ENCODE measurements at regions not wholly inside any gene's neighbourhood (a gene's known extent, or its start where the extent isn't known, plus 50 kb on each side); places are given as distances from the start of the nearest gene placed in this dataset.
"Not testable (repeated sequence)": the region's sequence is repeated elsewhere in the genome, so short reads cannot be mapped to it uniquely, and the experiment has no call there.

- TF ChIP-seq, protein P1, sequence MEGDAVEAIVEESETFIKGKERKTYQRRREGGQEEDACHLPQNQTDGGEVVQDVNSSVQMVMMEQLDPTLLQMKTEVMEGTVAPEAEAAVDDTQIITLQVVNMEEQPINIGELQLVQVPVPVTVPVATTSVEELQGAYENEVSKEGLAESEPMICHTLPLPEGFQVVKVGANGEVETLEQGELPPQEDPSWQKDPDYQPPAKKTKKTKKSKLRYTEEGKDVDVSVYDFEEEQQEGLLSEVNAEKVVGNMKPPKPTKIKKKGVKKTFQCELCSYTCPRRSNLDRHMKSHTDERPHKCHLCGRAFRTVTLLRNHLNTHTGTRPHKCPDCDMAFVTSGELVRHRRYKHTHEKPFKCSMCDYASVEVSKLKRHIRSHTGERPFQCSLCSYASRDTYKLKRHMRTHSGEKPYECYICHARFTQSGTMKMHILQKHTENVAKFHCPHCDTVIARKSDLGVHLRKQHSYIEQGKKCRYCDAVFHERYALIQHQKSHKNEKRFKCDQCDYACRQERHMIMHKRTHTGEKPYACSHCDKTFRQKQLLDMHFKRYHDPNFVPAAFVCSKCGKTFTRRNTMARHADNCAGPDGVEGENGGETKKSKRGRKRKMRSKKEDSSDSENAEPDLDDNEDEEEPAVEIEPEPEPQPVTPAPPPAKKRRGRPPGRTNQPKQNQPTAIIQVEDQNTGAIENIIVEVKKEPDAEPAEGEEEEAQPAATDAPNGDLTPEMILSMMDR (IDR thresholded peaks at IDR 0.05; ENCODE audit: unreplicated experiment) = no peak
- Mint-ChIP-seq H3K27ac (no peak overlapping the region), H3K4me1 (ENCODE audit: low read depth) (no peaks in the 10 kb centered on the region), H3K9me3 (ENCODE audit: low read depth) (peaks cover 68% of the 10 kb centered on the region), H3K4me3 (ENCODE audit: low read depth) (no peak overlapping the region), H3K36me3 (ENCODE audit: insufficient read depth) (peaks cover 11% of the 10 kb centered on the region), H3K27me3 (no peaks in the 10 kb centered on the region)
- DNase-seq (ENCODE audit: low spot score, unreplicated experiment) = no peak
These were observed 636.9 kb downstream of the TMEM121 start for GRCh38 chr14:106163316-106163715.

- not testable (repeated sequence) for H3K4me1 Mint-ChIP-seq (ENCODE audit: low read depth); DNase-seq (ENCODE audit: low spot score, unreplicated experiment); H3K27ac Mint-ChIP-seq; H3K27me3 Mint-ChIP-seq; H3K4me3 Mint-ChIP-seq (ENCODE audit: low read depth)
- peaks cover 11% of the 10 kb centered on the region for H3K36me3 Mint-ChIP-seq (ENCODE audit: insufficient read depth)
- H3K9me3 Mint-ChIP-seq (ENCODE audit: low read depth) = peaks cover 64% of the 10 kb centered on the region
These were observed 637.4 kb downstream of the TMEM121 start for GRCh38 chr14:106163812-106164211.

DNA sequence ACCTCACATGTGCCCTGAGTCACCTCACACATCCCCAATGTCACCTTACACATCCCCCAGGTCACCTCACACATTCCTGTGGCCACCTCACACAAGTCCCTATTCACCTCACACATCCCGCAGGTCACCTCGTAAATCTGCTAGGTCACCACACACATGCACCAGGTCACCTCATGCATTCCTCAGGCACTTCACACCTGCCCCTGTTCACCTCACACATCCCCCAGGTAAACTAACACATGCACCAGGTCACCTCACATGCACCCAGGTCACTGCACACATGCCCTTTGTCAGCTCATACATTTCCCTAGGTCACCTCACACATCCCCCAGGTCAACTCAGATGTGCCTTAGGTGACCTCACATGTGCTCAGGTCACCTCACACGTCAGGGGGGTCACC is 639.8 kb downstream of the TMEM121 start:
- no peak overlapping the region for H3K4me3 Mint-ChIP-seq (ENCODE audit: low read depth)
- no peaks in the 10 kb centered on the region for H3K27me3 Mint-ChIP-seq
- no peak overlapping the region for H3K27ac Mint-ChIP-seq
- TF ChIP-seq, protein P1 (IDR thresholded peaks at IDR 0.05; ENCODE audit: unreplicated experiment) = no peak
- H3K4me1 Mint-ChIP-seq (ENCODE audit: low read depth) = no peaks in the 10 kb centered on the region
- H3K9me3 Mint-ChIP-seq (ENCODE audit: low read depth) = peaks cover 64% of the 10 kb centered on the region
- H3K36me3 Mint-ChIP-seq (ENCODE audit: insufficient read depth) = peaks cover 11% of the 10 kb centered on the region
- no peak for DNase-seq (ENCODE audit: low spot score, unreplicated experiment)

DNA sequence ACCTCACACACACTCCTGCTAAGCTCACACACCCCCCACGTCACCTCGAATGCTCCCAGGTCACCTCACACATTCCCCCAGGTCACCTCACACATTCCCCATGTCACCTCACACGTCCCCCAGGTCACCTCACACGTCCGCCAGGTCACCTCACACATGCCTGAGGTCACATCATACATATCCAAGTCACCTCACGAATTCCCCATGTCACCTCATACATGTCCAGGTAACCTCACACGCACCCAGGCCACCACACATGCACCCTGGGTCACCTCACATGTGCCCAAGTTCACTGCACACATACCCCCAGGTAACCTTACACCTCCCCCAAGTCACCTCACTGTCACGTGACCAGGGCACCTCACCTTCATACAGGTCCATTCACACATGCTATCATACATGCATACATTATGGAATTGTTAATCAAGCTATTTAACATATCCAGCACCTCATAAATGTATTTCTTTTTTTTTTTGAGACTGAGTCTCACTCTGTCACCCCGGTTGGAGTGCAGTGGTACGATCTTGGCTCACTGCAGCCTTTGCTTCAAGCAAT is 640.3 kb downstream of the TMEM121 start:
- Mint-ChIP-seq H3K4me3 (ENCODE audit: low read depth) (no peak overlapping the region), H3K36me3 (ENCODE audit: insufficient read depth) (peaks cover 12% of the 10 kb centered on the region), H3K4me1 (ENCODE audit: low read depth) (no peaks in the 10 kb centered on the region), H3K27ac (no peak overlapping the region), H3K27me3 (no peaks in the 10 kb centered on the region), H3K9me3 (ENCODE audit: low read depth) (peaks cover 65% of the 10 kb centered on the region)
- DNase-seq (ENCODE audit: low spot score, unreplicated experiment) = no peak
- TF ChIP-seq, protein P1 (IDR thresholded peaks at IDR 0.05; ENCODE audit: unreplicated experiment) = no peak

- peaks cover 12% of the 10 kb centered on the region for H3K36me3 Mint-ChIP-seq (ENCODE audit: insufficient read depth)
- not testable (repeated sequence) for H3K27ac Mint-ChIP-seq; DNase-seq (ENCODE audit: low spot score, unreplicated experiment); H3K27me3 Mint-ChIP-seq; H3K4me1 Mint-ChIP-seq (ENCODE audit: low read depth); H3K4me3 Mint-ChIP-seq (ENCODE audit: low read depth)
- H3K9me3 Mint-ChIP-seq (ENCODE audit: low read depth) = peaks cover 59% of the 10 kb centered on the region
These were observed 643.8 kb downstream of the TMEM121 start for GRCh38 chr14:106170163-106170658.

GRCh38 chr14:106174206-106174605 is 647.8 kb downstream of the TMEM121 start:
- TF ChIP-seq, protein P1 (IDR thresholded peaks at IDR 0.05; ENCODE audit: unreplicated experiment) = no peak
- peaks cover 58% of the 10 kb centered on the region for H3K9me3 Mint-ChIP-seq (ENCODE audit: low read depth)
- H3K27me3 Mint-ChIP-seq = no peaks in the 10 kb centered on the region

DNA sequence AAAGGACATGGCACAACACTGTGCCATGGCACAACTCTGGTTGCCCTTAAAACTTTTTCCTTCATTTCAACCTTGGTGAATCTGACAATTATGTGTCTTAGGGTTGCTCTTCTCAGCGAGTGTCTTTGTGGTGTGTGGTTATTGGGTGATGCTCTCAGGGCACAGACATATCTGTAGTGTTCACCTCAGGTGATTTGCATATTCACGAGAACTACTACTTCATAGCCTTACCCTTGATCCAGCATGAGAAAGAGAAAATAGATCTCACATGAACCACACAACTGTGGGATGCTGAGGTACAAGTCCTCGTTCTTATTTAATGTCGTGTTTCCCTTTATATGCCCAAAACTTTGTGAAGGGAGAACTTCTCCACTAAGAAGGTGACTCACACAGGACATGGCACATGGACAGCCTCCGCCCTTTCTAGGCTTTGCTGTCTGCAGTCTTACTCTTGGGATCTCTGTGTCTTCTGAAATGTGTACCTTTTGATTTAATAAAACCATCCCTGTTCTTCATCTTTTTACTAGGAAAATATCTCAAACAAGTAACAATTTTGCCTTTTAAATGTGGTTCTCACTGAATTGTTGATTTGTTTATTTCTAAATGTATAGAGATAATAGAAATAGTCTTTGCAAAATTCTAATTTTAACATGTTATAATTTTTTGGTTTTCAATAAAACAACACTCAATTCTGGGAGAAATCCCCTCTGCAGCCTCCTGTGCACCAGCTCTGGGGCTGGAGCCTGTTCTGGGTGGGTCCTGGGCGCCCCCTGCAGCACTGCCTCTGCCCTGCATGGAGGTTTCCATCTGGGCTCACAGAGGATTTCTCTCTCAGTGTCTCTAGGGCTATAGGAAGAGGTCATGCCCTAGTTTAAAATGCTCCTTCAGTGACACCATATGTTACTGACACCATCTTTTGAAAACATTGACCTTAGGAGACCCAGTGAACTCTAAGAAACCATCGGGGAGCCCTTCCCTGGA is 651.2 kb downstream of the TMEM121 start:
- not testable (repeated sequence) for H3K4me1 Mint-ChIP-seq (ENCODE audit: low read depth); H3K4me3 Mint-ChIP-seq (ENCODE audit: low read depth); H3K36me3 Mint-ChIP-seq (ENCODE audit: insufficient read depth); H3K27ac Mint-ChIP-seq; DNase-seq (ENCODE audit: low spot score, unreplicated experiment); H3K27me3 Mint-ChIP-seq
- peaks cover 66% of the 10 kb centered on the region for H3K9me3 Mint-ChIP-seq (ENCODE audit: low read depth)

More at GRCh38 chr14:106174206-106174605, 647.8 kb downstream of the TMEM121 start:
- Mint-ChIP-seq H3K36me3 (ENCODE audit: insufficient read depth) (peaks cover 1% of the 10 kb centered on the region), H3K4me1 (ENCODE audit: low read depth) (no peaks in the 10 kb centered on the region), H3K4me3 (ENCODE audit: low read depth) (no peak overlapping the region), H3K27ac (no peak overlapping the region)
- no peak for DNase-seq (ENCODE audit: low spot score, unreplicated experiment)

All from progenitor cell of endocrine pancreas (in vitro differentiated cells).